HG02759 (cell line): ENCODE measurements at regions not wholly inside any gene's neighbourhood (a gene's known extent, or its start where the extent isn't known, plus 50 kb on each side); places are given as distances from the start of the nearest gene placed in this dataset.
"Not testable (repeated sequence)": the region's sequence is repeated elsewhere in the genome, so short reads cannot be mapped to it uniquely, and the experiment has no call there.

ENCODE experiments used
- ATAC-seq: cut with Tn5 transposase; IDR thresholded peaks from one replicate; pipeline ENCODE4 v1.9.1; 2021; ENCODE audit warnings: mild to moderate bottlenecking, moderate library complexity; ENCODE audit not compliant: unreplicated experiment

DNA sequence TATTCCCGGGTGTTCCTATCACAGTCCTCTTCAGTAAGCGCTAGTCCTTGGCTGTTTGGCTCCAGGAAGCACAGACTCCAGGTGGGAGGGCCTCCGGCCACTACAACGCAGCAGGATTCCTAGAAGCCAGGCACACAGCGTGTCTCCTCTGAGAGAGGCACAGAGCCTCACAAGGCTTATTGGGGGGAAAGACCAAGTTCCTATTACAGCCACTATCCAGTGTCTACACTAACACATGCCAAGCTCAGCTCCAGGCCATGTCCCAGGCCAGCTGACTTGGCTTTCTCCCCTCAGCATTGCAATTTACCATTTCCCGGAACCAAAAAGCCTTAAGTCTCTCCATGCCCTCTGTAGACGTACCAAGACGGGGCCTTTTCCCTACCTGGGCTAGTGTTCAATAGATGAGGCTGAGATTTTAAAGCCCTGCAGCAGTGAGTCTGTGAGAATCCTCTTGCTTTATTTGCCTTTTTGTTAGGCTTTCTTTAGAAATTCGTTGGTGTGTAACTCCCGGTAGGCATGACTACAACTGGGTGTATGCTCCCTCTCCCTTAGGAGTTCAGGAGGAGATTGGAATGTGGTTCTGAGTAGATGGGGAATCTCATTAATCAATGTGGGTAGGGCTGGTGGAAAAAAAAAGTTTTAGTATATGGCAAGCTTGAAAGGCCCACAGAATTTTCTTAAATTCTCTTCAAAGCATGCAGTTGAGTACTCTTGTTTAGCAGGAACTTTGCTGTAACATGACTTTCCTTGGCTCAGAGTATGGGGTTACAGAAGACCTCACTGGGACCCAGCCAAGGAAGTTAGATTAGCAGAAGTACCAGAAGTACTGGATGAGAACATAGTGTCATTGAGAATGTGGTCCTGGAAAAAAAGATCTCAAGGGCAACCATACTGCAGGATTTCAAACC is 84.3 kb upstream of the SLC1A3 start:
- ATAC-seq = no peak

DNA sequence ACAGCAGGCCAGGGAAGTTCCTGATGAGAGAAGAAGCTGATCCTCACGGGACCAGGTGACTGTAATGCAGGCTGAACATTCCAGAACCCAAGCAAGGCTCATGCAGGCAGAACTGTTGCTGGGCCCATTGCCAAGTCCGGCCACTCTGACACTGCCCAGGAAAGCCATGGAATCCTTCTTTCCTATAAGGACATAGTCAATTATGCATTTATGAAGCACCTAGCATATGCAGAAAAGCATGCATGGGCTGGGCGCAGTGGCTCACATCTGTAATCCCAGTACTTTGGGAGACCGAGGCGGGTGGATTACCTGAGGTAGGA is 83.7 kb upstream of the SLC1A3 start:
- ATAC-seq = no peak

DNA sequence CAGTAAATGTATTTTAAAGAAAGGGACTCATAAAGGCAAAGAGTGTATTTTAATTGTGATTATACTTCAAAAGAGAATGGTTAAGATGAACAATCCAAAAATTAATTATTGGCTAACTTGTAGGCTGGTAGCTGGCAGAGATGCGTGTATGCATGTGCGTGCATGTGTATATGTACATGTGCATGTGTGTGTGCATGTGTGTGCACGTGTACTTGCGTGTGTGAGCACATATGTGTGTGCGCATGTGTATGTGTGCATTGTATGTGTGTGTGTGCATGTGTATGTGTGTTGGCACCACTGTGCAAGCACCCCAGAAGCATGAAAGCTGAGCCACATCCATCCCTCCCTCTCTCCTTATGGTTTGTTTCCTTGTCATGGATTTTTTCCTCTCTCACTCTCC is 83.0 kb upstream of the SLC1A3 start:
- ATAC-seq = no peak

DNA sequence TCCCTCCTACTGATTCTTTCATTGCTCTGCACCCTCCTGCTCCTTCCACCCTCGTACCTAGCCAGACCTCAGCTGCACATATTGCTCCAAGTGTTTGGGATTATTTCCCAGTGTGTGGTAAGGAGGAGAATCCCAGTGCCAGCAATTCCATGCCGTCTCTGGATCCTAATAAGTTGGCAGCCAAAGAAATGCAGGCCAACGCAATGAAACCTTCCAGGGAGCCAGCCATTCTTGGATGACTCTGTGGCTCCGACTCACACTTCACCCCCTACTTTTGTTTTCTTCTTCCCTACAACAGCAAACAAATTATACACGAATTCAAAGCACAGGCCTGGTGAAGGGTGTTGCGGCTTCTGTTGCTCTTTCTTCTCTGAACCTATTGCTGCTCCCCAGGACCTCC is 82.5 kb upstream of the SLC1A3 start:
- no peak for ATAC-seq

DNA sequence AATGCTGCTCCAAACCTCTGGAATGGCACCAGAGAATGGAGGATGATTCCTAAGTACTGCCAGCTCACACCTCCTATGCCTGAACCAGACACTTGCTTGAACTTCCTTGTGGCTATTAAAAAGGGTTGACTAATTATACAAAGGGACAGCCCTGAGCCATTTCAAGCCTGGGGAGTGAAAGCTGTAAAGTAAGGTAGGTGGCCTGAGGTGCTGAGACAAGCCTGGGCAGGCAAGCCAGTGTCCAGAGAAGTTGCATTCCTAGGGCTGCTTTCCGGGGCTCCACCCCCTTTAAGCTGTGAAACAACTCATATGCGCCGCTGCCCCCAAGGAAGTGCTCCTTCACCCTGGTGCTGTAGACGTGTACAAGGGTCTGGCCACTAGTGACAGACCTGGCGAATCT is 79.9 kb upstream of the SLC1A3 start:
- ATAC-seq = no peak

DNA sequence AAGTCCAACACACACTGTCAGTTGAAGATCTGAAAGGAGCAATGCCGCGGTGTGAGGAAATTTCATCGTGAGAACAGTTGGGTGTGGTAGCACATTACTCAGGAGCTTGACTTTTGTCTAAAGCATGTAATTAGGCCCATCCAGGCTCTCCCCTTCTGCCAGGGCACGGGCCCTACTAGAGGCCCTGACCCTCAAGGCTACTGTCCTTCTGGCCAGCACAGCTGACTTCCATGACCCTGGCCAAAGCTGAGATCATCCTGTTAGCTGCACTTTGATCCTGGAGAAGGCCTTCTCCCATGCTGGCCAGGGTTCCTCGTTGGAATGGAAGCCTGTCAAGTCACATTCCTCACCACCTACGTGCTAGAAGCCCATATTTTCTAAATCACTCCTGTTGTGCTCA is 77.8 kb upstream of the SLC1A3 start:
- ATAC-seq = no peak

DNA sequence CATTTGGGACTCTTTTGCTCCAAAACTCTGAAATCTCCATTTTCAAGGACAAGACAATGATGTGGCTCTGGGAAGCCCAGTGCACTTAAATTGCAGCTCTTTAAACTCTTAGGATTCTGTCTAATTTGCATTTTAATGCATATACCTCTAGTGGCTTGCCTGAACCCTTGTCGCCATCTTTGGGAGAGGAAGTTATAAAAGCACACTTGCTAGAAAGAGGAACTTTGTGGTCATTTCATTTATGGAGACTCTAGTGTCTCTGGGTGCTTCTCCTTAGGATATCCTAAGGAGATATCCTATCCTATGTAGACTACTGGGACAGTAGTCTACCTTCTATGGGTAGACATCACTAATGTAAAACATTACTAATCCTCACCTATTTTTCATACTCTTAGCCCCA is 77.3 kb upstream of the SLC1A3 start:
- no peak for ATAC-seq

DNA sequence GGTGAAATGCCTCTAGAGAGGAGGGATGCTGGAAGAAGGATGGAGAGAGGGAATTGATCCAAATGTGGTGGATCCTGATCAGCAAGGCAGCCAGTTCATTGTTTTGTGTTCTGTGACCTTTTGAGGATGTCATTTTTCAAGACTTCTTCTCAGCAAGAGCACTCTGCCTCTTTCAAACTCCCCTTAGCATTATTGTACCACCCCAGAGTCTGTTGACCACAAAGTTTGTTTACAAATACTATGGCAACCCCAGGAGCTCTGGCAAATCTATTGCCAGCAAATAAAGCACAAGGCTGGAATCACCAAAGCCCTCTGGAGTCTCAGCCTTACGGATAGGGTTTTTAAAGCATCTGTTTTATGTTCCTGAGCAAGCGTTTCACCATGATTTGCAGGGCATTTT is 76.2 kb upstream of the SLC1A3 start:
- no peak for ATAC-seq

DNA sequence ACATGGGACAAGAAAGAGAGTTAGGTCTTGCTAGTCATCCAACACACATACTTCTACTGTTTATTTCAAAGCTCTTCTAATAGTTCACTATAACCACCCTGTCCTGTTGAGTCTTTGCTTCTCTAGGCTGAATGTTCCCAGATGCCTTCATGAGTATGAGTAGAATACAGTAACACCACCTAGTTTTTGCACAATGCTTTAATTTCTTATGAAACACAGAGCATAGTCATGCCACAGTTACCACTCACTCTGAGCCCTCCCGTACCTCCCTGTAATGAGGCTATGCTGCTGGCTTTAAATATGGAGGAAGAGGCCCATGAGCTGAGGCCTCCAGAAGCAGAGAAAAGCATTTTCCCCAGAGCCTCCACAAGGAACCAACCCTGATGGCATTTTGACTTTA is 75.0 kb upstream of the SLC1A3 start:
- no peak for ATAC-seq

DNA sequence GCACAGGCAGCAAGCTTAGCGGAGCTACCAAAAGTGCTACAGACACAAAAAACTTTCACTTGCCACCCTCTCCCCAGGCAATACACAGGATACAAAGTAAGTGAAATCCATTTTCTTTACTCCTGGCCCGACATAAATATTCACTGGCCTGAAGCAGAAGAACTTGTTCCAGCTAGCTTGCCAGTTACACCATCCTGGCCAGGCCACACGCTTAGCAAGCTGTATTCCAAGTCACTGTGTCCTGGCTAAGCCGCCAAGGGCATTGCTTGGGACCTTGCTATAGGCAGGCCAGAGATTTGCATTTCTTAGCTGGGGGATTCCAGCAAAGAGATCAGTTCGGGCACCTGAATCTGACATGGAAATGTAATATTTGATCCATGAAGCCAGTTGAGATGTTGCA is 71.0 kb upstream of the SLC1A3 start:
- ATAC-seq = no peak

DNA sequence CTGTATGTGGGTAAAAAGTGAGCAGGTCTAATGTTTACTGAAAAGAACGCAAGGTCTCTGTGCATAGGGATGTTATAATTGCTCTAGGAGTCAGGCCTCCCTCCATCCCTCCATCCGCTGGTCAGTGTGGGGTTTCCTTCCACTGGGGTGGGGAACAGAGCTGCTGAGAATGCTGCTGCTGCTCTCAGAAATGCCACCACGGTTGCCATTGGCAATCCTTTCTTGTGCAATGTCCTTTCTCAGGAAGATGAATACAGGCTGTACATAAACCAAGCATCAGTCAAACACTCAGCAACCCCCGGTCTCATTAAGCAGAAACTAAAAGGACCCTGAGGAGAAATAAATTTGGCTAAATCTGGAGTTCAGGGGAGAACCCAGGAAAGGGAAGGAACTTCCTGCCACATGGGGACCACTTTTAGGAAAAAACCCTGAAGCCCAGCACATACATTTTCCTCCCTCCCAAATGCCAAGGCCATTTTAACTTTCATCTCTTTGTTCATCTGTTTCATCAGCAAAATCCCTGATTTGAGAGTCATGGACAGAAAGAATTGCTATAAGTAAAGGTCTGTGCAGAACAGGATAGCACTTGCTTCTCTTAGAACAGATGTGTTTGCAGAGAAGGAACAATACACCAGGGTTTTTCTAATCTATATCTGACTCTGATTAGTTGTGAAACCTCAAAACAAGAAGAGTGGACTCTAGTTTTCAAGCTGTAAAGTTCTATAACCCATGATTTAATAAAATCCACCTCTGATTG is 70.4 kb upstream of the SLC1A3 start:
- no peak for ATAC-seq

DNA sequence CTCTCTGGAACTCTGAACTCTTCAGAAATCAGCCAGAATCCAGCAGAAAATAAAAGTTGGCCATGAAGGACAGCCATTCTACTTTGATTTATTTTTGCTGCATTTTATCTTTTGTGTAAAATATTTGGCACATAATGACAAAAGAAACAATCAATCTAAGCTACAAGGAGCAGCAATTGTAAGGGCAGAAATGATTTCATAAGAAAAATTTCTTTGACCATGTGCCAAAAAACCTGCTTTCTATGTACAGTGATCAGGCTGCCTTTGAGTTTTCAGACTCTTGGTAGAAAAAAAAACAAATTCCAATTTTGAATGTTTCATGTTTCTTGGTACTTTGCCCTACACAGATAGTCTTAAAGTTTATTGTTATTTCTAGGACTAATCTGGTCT is 69.8 kb upstream of the SLC1A3 start:
- no peak for ATAC-seq

DNA sequence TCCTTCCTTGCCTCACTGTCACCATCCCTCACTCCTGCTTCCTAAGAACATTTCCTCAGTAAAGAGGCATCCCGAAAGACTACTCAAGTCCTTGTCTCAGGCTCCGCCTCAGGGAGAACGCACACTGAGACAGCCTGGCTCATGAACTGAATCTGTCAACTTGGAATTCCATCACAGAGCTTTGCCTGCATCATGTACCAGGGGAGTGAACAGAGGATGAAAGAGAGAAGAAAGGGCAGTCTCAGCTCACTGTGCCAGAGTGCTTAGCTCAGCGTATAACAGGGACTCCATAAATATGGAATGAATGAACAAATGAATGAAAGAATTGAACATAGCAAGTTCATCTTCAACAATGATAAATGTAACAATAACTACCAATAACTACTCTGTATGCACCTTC is 68.7 kb upstream of the SLC1A3 start:
- no peak for ATAC-seq

DNA sequence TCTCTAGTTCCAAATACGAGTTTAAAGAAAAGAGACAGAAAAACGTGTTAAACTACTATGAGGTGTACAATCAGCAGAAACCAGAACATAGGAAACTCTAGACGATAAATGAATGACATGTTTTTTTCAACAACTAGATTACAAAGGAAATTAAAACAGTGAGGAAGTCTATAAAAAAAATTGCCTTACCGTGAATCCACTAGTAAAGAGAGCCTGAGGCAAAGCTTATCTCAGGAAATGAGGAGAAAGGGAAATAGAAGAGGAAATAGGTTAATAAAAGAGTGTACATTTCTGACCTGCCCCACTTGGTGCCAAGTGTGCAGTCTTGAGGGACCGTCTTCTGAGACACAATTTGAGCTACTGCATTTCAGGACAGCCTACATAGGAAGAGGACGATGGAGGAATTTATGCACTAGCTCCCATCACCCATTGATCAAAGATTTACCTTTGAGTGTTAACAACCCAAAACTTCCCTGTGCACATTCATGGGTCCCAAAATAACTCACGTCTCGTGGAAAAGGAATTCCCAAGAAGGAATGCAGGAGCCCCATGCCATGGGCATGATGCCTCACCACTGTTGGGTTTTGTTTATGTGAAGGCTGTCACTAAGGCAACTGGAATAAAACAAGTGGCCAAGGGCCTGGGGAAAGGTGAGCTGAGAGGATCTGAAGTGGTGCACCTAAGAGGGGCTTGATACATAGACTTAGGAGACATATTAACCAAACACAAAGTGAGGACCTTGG is 53.6 kb upstream of the SLC1A3 start:
- ATAC-seq = no peak

DNA sequence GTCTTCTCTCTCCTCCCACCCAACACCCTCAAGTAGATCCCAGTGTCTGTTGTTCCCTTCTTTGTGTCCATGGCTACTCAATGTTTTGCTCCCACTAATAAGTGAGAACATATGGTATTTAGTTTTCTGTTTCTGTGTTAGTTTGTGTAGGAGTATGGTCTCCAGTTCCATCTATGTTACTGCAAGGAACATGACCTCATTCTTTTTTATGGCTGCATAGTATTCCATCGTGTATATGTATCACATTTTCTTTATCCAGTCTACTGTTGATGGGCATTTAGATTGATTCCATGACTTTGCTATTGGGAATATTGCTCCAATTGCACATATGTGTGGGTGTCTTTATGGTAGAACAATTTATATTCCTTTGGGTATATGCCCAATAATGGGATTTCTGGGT is 51.4 kb upstream of the SLC1A3 start:
- not testable (repeated sequence) for ATAC-seq
